Psoas muscle (tissue), 7 donors: ENCODE measurements at regions not wholly inside any gene's neighbourhood (a gene's known extent, or its start where the extent isn't known, plus 50 kb on each side); places are given as distances from the start of the nearest gene placed in this dataset.

Source experiments
- ATAC-seq, 4 donors: fragments of 200-7000 bp; cut with Tn5 transposase; one replicate each; pipeline ENCODE4 v1.9.1; 2020; ENCODE audit warnings: moderate library complexity in 3 of 4, mild to moderate bottlenecking in 2 of 4
- DNase-seq, 2 donors: peaks; one replicate each; pipeline ENCODE4 v3.0.0-alpha.2; 2020
- H3K27ac ChIP-seq: fragments of 200-600 bp; one replicate; pipeline ENCODE4 v1.8.0; 2022
- H3K27me3 ChIP-seq, 3 donors: fragments of 200-600 bp in 1 of 3; one replicate each; pipeline versions ENCODE4 v1.6.1 to v1.8.0; 2013 to 2022; ENCODE audit warnings: low read length in 2 of 3, mild to moderate bottlenecking in 2 of 3, moderate library complexity in 1 of 3; ENCODE audit not compliant: insufficient read depth in 3 of 3
- H3K36me3 ChIP-seq, 2 donors: fragments of 200-600 bp in 1 of 2; one replicate each; pipeline versions ENCODE4 v1.6.1 to v1.8.0; 2013 to 2022; ENCODE audit warnings: low read depth in 1 of 2, mild to moderate bottlenecking in 1 of 2, moderate library complexity in 1 of 2; ENCODE audit not compliant: insufficient read depth in 1 of 2
- H3K4me1 ChIP-seq: fragments of 200-600 bp; one replicate; pipeline ENCODE4 v1.8.0; 2022
- H3K4me3 ChIP-seq: fragments of 200-600 bp; one replicate; pipeline ENCODE4 v1.8.0; 2022; ENCODE audit warnings: mild to moderate bottlenecking
- H3K9me3 ChIP-seq: fragments of 200-600 bp; one replicate; pipeline ENCODE4 v1.8.0; 2022
- CTCF ChIP-seq: fragments of 200-600 bp; IDR thresholded peaks from one replicate; pipeline ENCODE4 v1.8.0; 2022; ENCODE audit warnings: antibody characterized with exemption
- WGBS, 3 donors: extraction: QIAGEN DNeasy Blood & Tissue Kit; methylation state at CpG; one replicate each; pipeline versions ENCODE4 v1.1.6 to v1.1.7; 2013; 5-methylcytosine and 5-hydroxymethylcytosine counted together
- intact Hi-C, 2 donors: fragments of 100-400 bp; cut with DNase I; formaldehyde crosslinking; loops; one replicate each; pipeline versions ENCODE4 v1.11.0 to v1.14.2; 2022
- donor health status: healthy with polysubstance abuse.
- donor health status: DM: no; HTN: no; CAD: no; lungs with moderate emphysema.
- donor health status: Bipolar disorder and iron deficiency.
- donor health status: healthy.
- donor health status: DM: yes; HTN: yes; CAD: no.
- donor health status: DM: no; HTN: no; CAD: no.
- donor health status: DM: yes; HTN: yes; CAD: no.

- 69 to 77% (median 74%) methylated on average over 4 of the region's 4 CpGs for WGBS, 3 donors
- no peak for ATAC-seq
- intact Hi-C loops: no loop called here
- no peak overlapping the region for H3K27ac ChIP-seq
- no peaks in the 10 kb centered on the region for H3K4me1 ChIP-seq
- H3K4me3 ChIP-seq: no peak overlapping the region
- H3K36me3 ChIP-seq: no peaks in the 10 kb centered on the region
- no peak for TF ChIP-seq CTCF
- H3K27me3 ChIP-seq: no peaks in the 10 kb centered on the region
- DNase-seq: no peak
- no peaks in the 10 kb centered on the region for H3K9me3 ChIP-seq
Measured at GRCh38 chr17:34757106-34757505, 177.7 kb downstream of the TMEM132E start.

GRCh38 chr17:34756637-34757021 is 177.2 kb downstream of the TMEM132E start:
- H3K4me3 ChIP-seq: no peak overlapping the region
- DNase-seq (peak in 1 of 2 donors; percentile 26), ATAC-seq (peak; percentile 35 to 77 (median 47))
- no peak for TF ChIP-seq CTCF
- no peaks in the 10 kb centered on the region for H3K4me1 ChIP-seq
- no peaks in the 10 kb centered on the region for H3K9me3 ChIP-seq
- no peaks in the 10 kb centered on the region for H3K27me3 ChIP-seq
- intact Hi-C loops: no loop called here
- 6 to 21% (median 18%) methylated on average over 6 of the region's 6 CpGs for WGBS, 3 donors
- no peaks in the 10 kb centered on the region for H3K36me3 ChIP-seq
- no peak overlapping the region for H3K27ac ChIP-seq

GRCh38 chr17:34755981-34756636 is 176.7 kb downstream of the TMEM132E start:
- Histone ChIP-seq H3K9me3 (no peaks in the 10 kb centered on the region), H3K27ac (no peak overlapping the region), H3K27me3 (no peaks in the 10 kb centered on the region), H3K4me3 (no peak overlapping the region), H3K36me3 (no peaks in the 10 kb centered on the region), H3K4me1 (no peaks in the 10 kb centered on the region)
- WGBS, 3 donors: 43 to 51% (median 46%) methylated on average over 12 of the region's 12 CpGs
- no peak for TF ChIP-seq CTCF
- intact Hi-C loops: no loop called here
- DNase-seq: no peak
- no peak for ATAC-seq

GRCh38 chr17:34755371-34755770 is 176.0 kb downstream of the TMEM132E start:
- Histone ChIP-seq H3K9me3 (no peaks in the 10 kb centered on the region), H3K4me3 (no peak overlapping the region), H3K27me3 (no peaks in the 10 kb centered on the region), H3K4me1 (no peaks in the 10 kb centered on the region), H3K36me3 (no peaks in the 10 kb centered on the region), H3K27ac (no peak overlapping the region)
- TF ChIP-seq CTCF: no peak
- ATAC-seq: no peak
- WGBS, 3 donors: 83 to 90% (median 85%) methylated on average over 7 of the region's 7 CpGs
- no peak for DNase-seq
- intact Hi-C loops: no loop called here

GRCh38 chr17:34750004-34750403 is 170.6 kb downstream of the TMEM132E start:
- H3K36me3 ChIP-seq: no peaks in the 10 kb centered on the region
- ATAC-seq (no peak), DNase-seq (no peak)
- intact Hi-C loops: no loop called here
- H3K4me1 ChIP-seq: no peaks in the 10 kb centered on the region
- H3K27ac ChIP-seq: no peak overlapping the region
- H3K4me3 ChIP-seq: no peak overlapping the region
- 19 to 29% (median 29%) methylated on average over 1 of the region's 1 CpG for WGBS, 3 donors
- peaks cover 3% of the 10 kb centered on the region for H3K9me3 ChIP-seq
- no peaks in the 10 kb centered on the region for H3K27me3 ChIP-seq
- no peak for TF ChIP-seq CTCF
